ENCODE measurements at regions not wholly inside any gene's neighbourhood (a gene's known extent, or its start where the extent isn't known, plus 50 kb on each side); places are given as distances from the start of the nearest gene placed in this dataset.

DNA sequence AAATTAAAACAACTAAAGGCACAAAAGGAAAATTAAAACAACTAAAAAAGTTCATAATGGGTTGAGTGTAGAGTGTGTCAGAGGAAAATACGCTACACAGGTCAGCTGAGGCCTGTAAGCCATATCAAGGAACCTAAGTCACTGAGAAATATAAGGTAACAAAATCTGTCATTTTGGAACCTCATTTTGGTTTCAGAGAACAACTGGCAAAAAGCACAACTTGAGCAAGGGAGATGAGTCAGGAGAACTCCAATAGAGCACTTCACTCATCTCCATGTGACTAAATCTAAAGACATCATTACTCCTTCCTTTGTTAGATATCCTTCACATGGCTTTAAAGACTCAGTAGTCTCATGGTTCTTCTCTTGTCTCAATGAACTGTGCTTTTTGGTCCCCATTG lies 269.4 kb upstream of the POU5F2 start:
- TF ChIP-seq, protein P1, sequence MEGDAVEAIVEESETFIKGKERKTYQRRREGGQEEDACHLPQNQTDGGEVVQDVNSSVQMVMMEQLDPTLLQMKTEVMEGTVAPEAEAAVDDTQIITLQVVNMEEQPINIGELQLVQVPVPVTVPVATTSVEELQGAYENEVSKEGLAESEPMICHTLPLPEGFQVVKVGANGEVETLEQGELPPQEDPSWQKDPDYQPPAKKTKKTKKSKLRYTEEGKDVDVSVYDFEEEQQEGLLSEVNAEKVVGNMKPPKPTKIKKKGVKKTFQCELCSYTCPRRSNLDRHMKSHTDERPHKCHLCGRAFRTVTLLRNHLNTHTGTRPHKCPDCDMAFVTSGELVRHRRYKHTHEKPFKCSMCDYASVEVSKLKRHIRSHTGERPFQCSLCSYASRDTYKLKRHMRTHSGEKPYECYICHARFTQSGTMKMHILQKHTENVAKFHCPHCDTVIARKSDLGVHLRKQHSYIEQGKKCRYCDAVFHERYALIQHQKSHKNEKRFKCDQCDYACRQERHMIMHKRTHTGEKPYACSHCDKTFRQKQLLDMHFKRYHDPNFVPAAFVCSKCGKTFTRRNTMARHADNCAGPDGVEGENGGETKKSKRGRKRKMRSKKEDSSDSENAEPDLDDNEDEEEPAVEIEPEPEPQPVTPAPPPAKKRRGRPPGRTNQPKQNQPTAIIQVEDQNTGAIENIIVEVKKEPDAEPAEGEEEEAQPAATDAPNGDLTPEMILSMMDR (IDR thresholded peaks at IDR 0.05; ENCODE audit: low read depth, low read length) = no peak
- TF ChIP-seq EZH2phosphoT487 (IDR thresholded peaks at IDR 0.05; ENCODE audit: low read depth) = no peak
